ENCODE measurements at regions not wholly inside any gene's neighbourhood (a gene's known extent, or its start where the extent isn't known, plus 50 kb on each side); places are given as distances from the start of the nearest gene placed in this dataset.

DNA sequence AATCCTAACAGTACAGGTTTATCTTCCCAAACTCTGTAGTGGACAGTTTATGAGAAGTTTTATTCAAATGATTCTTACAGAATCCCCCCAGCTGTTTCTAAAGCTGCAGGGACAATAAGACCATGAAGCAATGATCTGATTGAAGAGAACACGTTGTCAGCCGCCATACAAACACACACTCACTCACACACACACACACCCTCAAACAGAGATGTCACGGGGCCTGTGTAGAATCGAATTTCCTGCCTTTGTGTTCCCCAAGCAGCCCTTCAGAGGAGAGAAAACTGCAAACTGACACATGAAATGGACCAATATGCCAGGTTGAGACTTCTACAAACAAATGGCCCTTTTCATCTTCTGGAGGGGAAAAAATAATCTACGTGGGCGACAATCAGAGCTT is 80.5 kb upstream of the TBX3 start:
- Histone ChIP-seq H3K4me2 (ENCODE audit: unreplicated experiment) (no peak overlapping the region), H3K27ac (no peak overlapping the region), H2AFZ (no peak overlapping the region), H3K36me3 (ENCODE audit: low read depth) (no peaks in the 10 kb centered on the region), H3F3A (ENCODE audit: insufficient read depth) (no peaks in the 10 kb centered on the region), H4K20me1 (ENCODE audit: insufficient read depth) (no peaks in the 10 kb centered on the region), H3K4me1 (ENCODE audit: insufficient read depth) (no peaks in the 10 kb centered on the region), H3K9me2 (ENCODE audit: insufficient read depth) (no peaks in the 10 kb centered on the region), H3K27me3 (replicated peaks; ENCODE audit: insufficient read depth) (no peaks in the 10 kb centered on the region), H3K9ac (no peak overlapping the region), H3K4me3 (no peak overlapping the region), H3K9me3 (ENCODE audit: low read depth) (no peaks in the 10 kb centered on the region), H3K79me2 (ENCODE audit: insufficient read depth) (no peaks in the 10 kb centered on the region)
- 83% methylated on average over 6 of the region's 6 CpGs for WGBS, 2 experiments (ENCODE audit: low coverage in 1 of 2, low lambda C conversion rate in 2 of 2, missing lambda C conversion rate in 2 of 2)
- in situ Hi-C loops (cut with MboI) = no loop called here
- TF ChIP-seq EZH2phosphoT487 (IDR thresholded peaks at IDR 0.05; ENCODE audit: insufficient read depth, low read depth) (no peak), EZH2 (IDR thresholded peaks at IDR 0.05; ENCODE audit: insufficient read depth, poor library complexity, severe bottlenecking) (no peak)
- DNase-seq = no peak

DNA sequence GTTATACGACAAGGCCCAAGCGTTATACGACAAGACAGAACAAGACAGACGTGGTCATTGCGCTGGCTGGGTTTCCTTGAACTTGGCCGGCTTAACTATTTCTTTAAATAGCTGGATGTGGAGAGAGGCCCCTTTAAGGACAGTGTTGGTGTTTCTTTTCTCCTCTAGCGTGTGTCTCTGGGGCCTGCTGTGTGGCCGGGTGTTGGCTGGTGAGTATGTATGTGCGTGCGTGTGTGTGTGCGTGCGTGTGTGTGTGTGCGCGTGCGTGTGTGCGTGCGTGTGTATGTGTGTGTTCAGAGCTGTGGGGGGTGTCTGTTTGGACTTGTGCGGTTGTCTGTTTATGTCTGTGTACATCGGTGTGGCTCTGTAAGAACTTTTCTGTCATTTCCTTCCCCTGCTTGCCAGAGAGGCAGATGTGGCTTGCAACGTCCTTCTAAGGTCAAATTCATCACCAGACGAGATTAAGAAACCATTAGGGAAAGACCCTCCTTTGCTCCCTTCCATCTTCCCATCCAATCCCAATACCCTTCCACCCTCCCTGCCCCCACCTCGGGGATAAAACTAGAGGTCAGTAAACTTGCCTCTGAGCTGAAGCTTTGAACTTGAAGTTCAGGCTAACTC is 78.6 kb upstream of the TBX3 start:
- in situ Hi-C loops (cut with MboI) = no loop called here
- Histone ChIP-seq H3K79me2 (ENCODE audit: insufficient read depth) (no peaks in the 10 kb centered on the region), H3K27me3 (replicated peaks; ENCODE audit: insufficient read depth) (no peaks in the 10 kb centered on the region), H3K27ac (no peak overlapping the region), H3K9me2 (ENCODE audit: insufficient read depth) (no peaks in the 10 kb centered on the region), H4K20me1 (ENCODE audit: insufficient read depth) (no peaks in the 10 kb centered on the region), H3F3A (ENCODE audit: insufficient read depth) (no peaks in the 10 kb centered on the region), H3K9me3 (ENCODE audit: low read depth) (no peaks in the 10 kb centered on the region), H2AFZ (no peak overlapping the region), H3K36me3 (ENCODE audit: low read depth) (no peaks in the 10 kb centered on the region), H3K4me3 (no peak overlapping the region), H3K4me2 (ENCODE audit: unreplicated experiment) (no peak overlapping the region), H3K9ac (no peak overlapping the region), H3K4me1 (ENCODE audit: insufficient read depth) (no peaks in the 10 kb centered on the region)
- DNase-seq = no peak
- 60 to 61% methylated on average over 22 of the region's 22 CpGs for WGBS, 2 experiments (ENCODE audit: low coverage in 1 of 2, low lambda C conversion rate in 2 of 2, missing lambda C conversion rate in 2 of 2)
- TF ChIP-seq EZH2phosphoT487 (IDR thresholded peaks at IDR 0.05; ENCODE audit: insufficient read depth, low read depth) = no peak
- no peak for TF ChIP-seq EZH2 (IDR thresholded peaks at IDR 0.05; ENCODE audit: insufficient read depth, poor library complexity, severe bottlenecking)

GRCh38 chr12:114760151-114760877 is 76.3 kb upstream of the TBX3 start:
- Histone ChIP-seq H2AFZ (no peak overlapping the region), H3K9me2 (ENCODE audit: insufficient read depth) (no peaks in the 10 kb centered on the region), H3K4me1 (ENCODE audit: insufficient read depth) (no peaks in the 10 kb centered on the region), H3K27ac (no peak overlapping the region), H4K20me1 (ENCODE audit: insufficient read depth) (no peaks in the 10 kb centered on the region), H3F3A (ENCODE audit: insufficient read depth) (no peaks in the 10 kb centered on the region), H3K9ac (no peak overlapping the region), H3K27me3 (replicated peaks; ENCODE audit: insufficient read depth) (no peaks in the 10 kb centered on the region), H3K9me3 (ENCODE audit: low read depth) (no peaks in the 10 kb centered on the region), H3K4me2 (ENCODE audit: unreplicated experiment) (no peak overlapping the region), H3K36me3 (ENCODE audit: low read depth) (no peaks in the 10 kb centered on the region), H3K79me2 (ENCODE audit: insufficient read depth) (no peaks in the 10 kb centered on the region), H3K4me3 (no peak overlapping the region)
- in situ Hi-C loops (cut with MboI) = no loop called here
- TF ChIP-seq EZH2phosphoT487 (IDR thresholded peaks at IDR 0.05; ENCODE audit: insufficient read depth, low read depth) (no peak), EZH2 (IDR thresholded peaks at IDR 0.05; ENCODE audit: insufficient read depth, poor library complexity, severe bottlenecking) (no peak)
- 64 to 68% methylated on average over 10 of the region's 10 CpGs for WGBS, 2 experiments (ENCODE audit: low coverage in 1 of 2, low lambda C conversion rate in 2 of 2, missing lambda C conversion rate in 2 of 2)
- DNase-seq = no peak

- no peak overlapping the region for H3K4me3 ChIP-seq
- H3K9me2 ChIP-seq (ENCODE audit: insufficient read depth) = no peaks in the 10 kb centered on the region
- in situ Hi-C loops (cut with MboI) = no loop called here
- no peaks in the 10 kb centered on the region for H3K27me3 ChIP-seq (replicated peaks; ENCODE audit: insufficient read depth)
- H3K4me2 ChIP-seq (ENCODE audit: unreplicated experiment) = no peak overlapping the region
- no peaks in the 10 kb centered on the region for H4K20me1 ChIP-seq (ENCODE audit: insufficient read depth)
- no peak for TF ChIP-seq EZH2 (IDR thresholded peaks at IDR 0.05; ENCODE audit: insufficient read depth, poor library complexity, severe bottlenecking)
- TF ChIP-seq EZH2phosphoT487 (IDR thresholded peaks at IDR 0.05; ENCODE audit: insufficient read depth, low read depth) = no peak
- no peak overlapping the region for H3K9ac ChIP-seq
- H3K4me1 ChIP-seq (ENCODE audit: insufficient read depth) = no peaks in the 10 kb centered on the region
- no peaks in the 10 kb centered on the region for H3K36me3 ChIP-seq (ENCODE audit: low read depth)
- whole genome bisulfite sequencing, 2 experiments (ENCODE audit: low coverage in 1 of 2, low lambda C conversion rate in 2 of 2, missing lambda C conversion rate in 2 of 2) = 95 to 97% methylated on average over 11 of the region's 11 CpGs
- H3K27ac ChIP-seq = no peak overlapping the region
- H2AFZ ChIP-seq = no peak overlapping the region
- H3K9me3 ChIP-seq (ENCODE audit: low read depth) = no peaks in the 10 kb centered on the region
- no peak for DNase-seq
- no peaks in the 10 kb centered on the region for H3K79me2 ChIP-seq (ENCODE audit: insufficient read depth)
- H3F3A ChIP-seq (ENCODE audit: insufficient read depth) = no peaks in the 10 kb centered on the region
Measured at GRCh38 chr12:114759635-114760034, 75.7 kb upstream of the TBX3 start.

Measured in GM23248 (cell line).